Activated naive CD4-positive, alpha-beta T cell treated with anti-CD3 and anti-CD28 coated beads, Interleukin-2, amount 50 U/mL, for 16 hours (primary cell): ENCODE measurements at regions not wholly inside any gene's neighbourhood (a gene's known extent, or its start where the extent isn't known, plus 50 kb on each side); places are given as distances from the start of the nearest gene placed in this dataset.
"Not testable (repeated sequence)": the region's sequence is repeated elsewhere in the genome, so short reads cannot be mapped to it uniquely, and the experiment has no call there.

Experiments
- DNase-seq: peaks from one replicate; pipeline ENCODE4 v3.0.0-alpha.2; 2020

DNA sequence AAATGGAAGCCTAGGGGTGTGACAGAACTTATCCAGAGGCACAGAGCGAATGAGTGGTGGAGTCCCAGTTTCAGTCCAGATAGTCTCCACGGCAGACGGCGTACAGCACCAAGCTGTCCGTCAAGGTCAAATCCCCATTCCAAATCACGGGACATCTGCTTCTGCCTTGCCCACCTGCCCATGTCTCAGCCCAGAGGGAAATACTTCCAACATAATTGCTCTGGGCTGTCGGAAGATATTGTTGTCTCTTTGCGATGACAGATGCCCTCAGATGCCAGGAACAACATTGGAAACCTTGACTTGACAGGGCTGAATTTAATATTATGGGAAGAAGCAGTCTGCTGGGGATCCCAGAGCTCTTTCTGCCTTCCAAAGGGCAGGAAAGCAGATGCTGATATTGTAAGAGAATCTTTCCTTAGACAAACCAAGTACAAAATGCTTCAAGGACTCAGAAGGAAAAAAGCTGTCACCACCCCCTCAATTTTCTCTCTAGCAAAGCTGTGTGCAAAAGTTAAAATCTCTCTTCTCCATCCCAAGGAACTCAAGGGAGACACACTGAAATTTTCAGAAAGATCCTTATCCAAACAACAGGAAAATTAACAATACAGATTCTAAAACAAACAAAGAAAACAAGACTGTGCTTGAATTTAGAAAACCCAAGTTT, 364.0 kb downstream of the LRATD1 start:
- DNase-seq: no peak

DNA sequence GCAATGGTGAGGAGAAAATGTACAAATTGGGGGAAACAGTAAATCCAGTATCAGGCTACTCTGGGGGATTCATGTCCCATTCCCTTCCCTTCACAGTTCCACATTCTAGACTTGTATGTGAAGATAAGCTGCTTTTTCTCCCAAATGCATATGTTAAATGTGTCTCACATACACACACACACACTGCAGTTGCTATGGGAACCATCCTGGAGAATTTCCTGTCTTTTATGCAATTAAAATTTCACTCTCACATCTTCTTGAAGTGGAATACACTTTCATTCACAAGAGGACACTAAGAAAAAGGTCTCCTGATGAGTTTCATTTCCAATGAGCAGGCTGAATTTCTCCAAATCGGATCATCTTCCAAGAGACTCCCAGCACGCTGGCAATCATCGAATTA, 366.0 kb downstream of the LRATD1 start:
- no peak for DNase-seq

DNA sequence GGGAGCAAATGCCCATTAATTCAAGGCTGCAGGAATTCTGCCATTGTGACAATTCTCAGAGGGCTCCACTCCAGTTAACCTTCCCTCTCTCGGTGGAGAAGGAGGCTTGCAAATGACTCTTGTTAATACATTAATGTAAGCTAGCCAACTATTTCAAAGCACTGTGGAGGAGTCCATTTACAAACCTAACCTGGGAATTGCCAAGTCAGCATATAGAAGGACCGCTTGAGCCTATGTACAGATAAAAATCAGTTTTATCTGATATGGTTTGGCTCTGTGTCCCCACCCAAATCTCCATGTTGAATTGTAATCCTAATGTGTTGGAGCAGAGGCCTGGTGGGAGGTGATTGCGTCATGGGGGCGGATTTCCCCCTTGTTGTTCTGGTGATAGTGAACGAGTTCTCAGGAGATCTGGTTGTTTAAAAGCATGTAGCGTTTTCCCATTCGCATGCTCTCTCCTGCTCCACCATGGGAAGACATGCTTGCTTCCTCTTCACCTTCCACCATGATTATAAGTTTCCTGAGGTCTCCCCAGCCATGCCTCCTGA, 366.7 kb downstream of the LRATD1 start:
- no peak for DNase-seq

DNA sequence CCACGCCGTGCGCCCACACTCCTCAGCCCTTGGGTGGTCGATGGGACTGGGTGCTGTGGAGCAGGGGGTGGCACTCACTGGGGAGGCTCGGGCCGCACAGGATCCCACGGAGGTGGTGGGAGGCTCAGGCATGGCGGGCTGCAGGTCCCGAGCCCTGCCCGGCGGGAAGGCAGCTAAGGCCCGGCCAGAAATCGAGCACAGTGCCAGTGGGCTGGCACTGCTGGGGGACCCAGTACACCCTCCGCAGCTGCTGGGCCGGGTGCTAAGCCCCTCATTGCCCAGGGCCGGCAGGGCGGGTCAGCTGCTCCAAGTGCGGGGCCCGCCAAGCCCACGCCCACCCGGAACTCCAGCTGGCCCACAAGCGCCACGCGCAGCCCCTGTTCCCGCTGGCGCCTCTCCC, 370.0 kb downstream of the LRATD1 start:
- DNase-seq: not testable (repeated sequence)

DNA sequence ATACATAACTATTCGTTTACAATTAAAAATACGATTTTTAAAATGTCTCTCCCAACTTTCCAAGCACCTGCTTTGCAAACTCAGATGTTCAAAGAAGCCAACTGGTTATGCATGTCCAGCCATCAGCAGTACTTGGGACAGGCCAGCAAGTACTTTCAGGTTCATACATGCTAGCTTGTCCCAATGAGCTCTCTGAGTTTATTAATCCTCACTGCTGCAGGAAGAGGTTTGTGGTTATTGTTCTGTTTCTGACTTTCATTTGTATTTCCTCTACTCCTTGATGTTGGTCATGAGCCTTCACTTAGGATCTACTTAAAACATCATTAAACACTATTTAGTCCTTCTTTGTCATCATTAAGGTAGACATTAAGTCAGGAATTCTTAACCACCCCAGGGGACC, 374.1 kb downstream of the LRATD1 start:
- no peak for DNase-seq

DNA sequence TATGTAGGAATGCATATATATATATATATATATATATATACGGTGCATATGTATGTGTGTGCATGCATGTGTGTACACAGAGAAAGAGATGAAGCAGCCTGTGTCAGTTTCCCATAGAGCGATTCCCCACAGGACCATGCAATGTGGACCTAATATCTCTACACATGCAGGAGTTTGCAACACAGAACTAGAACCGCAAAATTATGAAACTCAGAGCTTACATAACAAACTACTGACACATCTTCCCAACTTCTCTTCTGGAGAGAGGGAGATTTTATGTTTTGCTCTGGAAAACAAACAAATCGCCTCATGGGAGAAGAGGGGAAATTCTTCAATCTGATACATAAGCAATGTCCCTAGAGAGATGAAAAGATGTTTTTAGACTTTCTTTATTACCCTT, 377.2 kb downstream of the LRATD1 start:
- DNase-seq: no peak

DNA sequence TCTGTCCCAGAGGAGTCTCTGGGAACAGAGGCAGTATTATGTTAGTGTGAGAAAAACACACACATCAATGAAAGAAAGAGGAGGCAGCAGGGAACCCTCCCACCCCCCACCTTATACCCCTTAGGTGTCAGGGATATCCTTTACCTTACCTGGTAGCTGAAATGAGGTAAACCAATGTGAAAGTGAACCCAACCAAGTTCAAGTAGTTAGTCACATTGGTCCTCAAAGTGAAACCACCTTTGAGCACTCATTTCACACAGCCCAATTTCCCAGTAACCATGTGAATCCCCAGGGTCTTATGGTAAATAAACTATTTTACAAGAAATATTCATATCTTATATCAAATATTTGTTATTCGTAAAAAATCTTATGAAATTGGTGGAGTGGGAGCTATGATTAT, 377.8 kb downstream of the LRATD1 start:
- DNase-seq: no peak

DNA sequence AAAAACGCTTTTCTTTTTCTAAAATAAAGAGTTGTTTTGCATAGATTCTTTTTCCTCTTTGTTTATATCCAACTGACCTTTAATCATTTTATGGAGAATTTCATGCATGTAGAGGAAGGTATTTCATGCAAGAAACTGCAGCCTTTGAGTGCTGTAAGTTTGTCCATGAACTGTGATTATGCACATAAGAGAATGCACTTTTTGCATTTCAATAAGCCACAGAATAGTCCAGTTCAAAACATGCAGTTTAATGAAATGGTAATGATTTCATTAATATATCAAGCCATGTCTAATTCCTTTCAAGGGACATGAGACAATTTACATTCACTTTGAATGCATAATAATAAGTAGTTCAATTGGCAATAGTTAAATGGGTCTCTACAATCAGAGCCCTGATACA, 386.3 kb downstream of the LRATD1 start:
- DNase-seq: no peak

DNA sequence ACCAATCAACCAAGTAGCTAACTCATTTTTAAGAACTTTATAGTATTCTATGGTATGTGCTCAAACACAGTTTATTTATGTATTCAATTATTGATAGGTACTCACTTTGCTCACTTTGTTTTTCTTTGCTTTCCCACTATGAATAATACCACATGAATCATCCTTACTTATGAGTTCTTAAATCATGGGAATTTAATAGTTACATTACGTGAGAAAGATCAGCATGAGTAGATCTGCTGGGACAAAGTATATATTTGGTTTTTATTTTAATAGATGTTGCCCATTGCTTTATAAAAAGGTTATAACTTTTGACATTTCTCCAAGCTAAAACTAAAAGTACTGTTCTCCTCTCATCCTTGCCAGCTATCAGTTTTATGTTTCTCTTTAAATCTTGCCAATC, 390.7 kb downstream of the LRATD1 start:
- DNase-seq: no peak

DNA sequence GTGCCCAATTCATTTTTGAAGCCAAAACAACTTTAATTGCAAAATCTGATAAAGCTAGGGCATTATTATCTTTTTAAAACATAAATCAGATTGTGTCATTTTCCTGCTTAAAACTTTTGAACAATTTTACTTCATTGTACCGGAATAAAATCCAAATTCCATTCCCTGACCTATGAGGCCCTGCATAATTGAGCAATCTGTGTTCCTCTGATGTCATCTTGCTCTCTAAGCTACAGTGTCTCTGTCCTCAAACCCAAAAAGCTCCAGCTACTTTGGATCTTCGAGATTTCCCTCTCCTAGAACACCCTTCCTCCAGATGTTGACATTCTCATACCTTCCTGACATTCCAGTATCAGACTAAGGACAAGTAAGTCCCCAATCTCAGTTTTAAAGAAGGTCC, 395.9 kb downstream of the LRATD1 start:
- DNase-seq: no peak

DNA sequence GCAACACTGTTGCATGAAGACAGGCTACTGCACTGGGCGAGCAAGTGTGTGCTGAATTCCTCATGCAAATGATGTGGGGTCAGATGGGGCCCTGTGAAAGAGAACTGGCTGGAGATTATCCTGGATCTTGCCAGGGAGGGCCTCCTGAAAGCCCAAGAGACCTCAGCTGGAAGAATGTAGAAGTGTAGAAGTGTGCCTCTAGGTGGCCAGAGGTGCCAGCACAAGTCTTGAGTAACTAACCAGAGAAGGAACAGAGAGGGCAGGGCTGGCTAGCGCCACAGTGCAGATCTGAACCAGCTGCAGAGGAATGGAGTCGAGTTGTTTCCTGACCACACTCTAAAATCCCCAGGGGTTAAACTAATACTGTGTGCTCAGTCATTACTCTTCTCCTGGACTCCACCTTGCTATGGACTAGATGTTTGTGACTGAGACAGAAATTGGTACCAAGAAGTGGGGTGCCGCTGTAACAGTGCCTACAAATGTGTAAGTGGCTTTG, 399.3 kb downstream of the LRATD1 start:
- no peak for DNase-seq

DNA sequence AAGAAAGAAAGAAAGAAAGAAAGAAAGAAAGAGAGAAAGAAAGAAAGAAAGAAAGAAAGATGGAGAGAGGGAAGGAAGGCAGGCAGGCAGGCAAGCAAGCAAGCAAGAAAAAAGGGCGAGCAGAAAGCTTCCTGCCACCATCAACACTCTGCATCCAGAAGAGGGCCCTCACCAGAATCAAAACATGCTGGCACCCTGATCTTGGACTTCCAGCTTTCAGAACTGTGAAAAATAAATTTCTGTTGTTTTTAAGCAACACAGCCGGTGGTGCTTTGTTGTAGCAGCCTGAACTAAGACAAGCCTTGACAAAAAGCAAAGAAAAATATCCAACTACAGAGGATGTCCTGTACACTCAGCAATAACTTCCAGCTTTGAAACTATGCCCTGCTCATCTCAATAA, 401.7 kb downstream of the LRATD1 start:
- no peak for DNase-seq

DNA sequence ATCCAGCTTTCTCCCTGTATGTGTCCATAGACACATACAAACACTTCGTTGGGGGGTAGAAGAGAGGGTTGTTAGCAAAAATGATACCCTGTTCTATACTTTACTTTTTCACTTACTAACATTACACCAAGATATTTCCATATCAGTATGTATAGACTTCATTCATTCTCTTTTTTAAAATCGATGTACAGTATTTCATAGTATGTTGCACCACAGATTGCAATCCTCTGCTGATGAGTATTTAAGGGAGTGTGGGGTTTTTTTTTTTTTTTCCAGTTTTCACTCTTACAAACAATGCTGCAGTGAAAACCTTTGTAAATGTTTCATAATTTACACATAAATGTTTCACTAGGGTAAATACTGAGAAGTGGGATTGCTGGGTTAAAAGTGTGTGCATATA, 402.3 kb downstream of the LRATD1 start:
- DNase-seq: no peak

DNA sequence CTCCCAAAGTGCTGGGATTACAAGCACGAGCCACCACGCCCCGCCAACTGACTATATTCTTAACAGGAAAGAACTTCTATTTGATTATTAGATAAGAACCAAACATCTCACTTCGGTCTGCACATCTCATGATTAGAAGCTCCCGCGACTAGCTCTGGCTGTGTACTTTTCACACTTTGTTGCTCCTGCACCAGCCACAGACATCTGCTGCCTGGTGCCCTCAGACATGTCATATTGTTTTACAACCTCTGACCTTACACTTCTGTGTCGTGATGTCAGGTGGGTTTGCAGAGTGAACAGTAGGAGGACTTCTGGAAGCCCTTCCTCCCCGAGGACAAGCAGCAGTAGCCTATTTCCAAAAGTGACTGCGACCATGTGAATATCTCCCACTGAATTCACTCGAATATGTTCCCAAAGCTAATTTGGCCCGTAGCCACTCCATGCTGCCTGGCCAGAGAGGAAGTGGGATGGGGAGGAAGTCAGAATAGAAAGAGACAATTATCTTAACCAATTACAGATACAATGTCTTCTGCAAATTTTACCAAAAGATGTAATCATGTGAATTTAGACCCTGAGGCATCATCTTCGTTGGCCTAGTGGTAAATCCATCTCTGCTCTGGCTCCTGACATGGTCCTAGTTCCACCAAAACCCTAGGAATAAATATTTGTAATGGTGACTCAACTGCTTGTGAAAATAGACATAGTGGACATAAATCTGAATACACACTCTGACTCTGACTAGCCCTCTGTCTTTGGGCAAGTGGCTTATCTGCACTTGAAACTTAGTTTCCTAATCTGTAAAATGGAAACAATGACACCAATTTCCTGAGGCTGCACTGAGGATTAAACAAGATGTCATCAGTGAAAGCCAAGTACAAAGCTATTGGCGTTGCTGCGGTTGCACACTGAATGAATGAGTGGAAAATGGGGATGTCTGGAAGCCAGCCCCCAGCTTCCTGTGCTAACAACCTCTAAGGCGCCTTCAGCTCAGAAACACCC, 406.1 kb downstream of the LRATD1 start:
- no peak for DNase-seq

DNA sequence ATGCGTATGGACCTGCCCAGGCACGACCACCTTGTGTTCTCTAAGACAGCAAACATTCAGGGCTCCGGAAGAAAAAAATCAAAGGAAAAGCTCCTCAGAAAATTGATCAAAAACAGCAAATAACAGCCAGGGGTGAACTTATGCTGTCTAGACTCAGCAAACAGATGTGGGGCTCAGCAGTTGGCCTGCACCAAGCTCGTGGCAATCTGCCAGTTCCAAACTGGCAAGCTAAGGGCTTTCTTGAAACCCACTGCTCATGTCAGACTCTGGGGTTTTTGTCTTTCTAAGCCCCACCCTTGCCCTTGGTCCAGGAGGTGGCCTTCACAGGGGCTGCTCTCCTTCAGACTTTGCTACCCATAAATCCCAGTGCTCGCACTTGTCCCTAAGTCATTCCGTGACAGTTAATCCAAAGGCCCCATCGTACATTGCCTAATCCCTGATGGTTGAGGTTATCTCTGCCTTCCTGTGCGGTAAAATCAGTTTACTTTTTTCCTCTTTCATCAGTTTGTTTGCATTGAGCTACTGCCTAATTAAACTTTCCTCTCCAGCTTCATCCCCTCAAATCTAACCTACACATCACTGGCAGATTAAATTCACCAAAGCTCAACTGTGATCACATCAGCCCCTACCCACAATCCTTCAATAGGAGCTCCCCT, 408.0 kb downstream of the LRATD1 start:
- DNase-seq: no peak

DNA sequence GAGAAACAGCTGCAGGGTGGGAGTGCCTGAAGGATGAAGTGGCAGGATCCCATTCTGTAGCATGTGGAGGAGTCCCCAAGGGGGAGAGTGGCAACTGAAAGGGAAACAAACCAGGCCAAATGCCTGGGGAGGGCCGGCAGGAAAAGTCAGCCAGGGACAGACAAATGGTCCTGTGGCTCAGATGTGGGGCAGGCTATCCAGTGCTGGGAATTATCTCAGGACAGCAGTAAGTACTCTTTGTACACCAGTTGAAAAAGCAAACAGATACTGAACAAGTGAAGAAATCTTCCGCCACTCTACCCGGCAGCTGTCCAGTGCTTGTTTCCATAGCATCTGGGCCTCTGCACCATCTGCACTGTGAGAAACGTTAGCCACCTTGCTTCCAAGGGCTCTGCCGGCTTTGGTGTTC, 408.9 kb downstream of the LRATD1 start:
- DNase-seq: no peak

DNA sequence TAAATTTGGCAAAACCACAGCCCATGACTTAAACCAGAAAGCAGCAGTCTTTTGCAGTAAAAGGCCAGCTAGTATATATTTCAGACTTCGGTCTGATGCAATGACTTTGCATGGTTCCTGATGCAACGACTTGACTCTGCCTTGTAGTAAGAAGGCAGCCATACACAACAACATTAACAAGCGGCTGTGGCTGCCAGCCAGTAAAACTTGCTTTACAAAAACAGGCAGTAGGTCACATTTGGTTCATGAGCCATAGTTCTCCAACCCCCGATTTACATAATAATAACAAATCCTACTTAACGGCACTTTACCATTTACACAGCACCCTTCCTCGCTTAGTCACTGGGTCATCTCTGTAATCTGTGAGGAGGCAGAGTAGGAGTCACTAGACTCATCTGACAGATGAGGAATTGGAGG, 410.3 kb downstream of the LRATD1 start:
- no peak for DNase-seq

DNA sequence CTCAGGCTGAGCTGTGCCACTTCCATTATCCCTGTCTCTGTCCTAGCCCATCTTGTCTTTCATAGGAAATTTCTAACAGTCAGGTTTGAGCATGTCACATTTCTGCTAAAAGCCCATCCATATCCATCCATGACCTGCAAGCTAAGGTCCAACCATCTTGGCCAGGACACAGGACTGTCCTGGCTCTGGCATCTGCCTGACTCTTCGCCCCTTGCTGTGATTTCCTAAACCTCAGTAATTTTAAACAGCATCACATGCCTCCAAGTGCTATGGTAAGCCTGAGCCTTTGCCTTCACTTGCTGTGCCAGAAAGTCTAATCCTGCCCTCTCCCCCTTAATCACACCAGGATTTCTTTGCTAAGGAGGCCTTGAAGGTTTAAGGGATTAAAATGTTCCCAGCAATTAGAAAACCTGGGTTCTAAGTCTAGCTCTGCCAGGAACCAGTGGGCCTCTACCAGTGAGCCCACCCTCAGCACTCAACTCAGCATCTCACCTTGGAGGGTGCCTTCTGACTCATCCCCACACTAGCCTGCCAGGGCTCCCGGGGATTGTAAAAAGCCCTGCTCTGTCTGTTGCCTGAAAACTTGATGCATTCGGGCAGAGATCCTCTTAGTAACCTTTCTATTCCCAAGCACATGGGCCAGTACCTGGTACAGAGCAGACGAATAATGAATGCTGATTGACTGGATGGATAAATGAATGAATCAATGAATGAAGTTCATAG, 411.0 kb downstream of the LRATD1 start:
- no peak for DNase-seq

DNA sequence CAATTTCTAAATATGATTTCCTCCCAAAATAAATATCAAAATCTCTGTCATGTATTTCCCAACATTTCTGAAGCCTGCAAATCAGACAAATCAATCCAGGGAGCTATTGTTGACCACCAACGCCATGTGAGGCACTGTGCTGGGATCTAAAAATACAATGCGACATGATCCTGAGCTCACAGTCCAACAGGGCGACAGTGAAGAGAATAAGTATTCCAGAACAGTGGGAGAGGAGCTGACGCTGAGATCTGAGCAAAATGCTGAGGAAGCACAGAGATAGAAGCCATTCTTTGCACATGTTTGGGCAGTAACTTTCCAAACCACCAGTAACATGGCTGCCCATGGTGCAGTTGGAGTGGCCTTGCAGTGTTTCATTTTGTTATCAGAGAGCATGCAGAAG, 412.5 kb downstream of the LRATD1 start:
- DNase-seq: no peak

DNA sequence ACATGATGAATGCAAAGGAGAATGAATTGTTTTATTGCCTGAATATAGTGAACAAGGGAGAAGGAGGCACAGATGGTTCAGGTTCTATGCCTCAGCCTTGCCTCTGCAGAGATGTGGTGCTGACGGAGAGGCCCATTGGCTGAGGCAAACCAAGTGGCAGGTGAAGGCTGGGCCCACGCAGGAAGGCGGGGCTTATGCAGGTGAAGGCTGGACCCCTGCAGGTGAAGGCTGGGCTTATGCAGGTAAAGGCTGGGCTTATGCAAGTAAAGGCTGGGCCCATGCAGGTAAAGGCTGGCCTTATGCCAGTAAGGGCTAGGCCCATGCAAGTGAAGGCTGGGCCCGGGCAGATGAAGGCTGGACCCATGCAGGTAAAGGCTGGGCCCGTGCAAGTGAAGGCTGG, 414.7 kb downstream of the LRATD1 start:
- DNase-seq: no peak

DNA sequence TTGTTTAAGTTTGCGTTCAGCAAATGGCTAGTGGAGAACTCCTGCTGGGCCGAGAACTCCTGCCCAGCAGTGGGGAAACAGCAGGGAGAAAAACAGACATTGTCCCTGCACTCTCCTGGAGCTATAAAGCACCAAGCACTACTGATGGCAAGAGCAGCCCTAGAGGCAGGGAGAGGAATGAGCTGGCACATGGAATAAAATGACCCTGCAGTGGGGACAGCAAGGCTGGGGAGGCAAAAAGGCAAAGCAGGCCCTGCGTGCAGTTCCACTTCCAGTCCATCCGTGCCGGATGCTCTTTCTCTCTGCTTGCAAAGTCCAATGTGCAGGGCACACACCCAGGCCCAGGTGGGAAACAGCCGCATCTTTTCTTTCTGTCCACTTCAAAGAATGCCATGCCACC, 415.5 kb downstream of the LRATD1 start:
- no peak for DNase-seq
